Right renal cortex interstitium (tissue), 3 donors: ENCODE measurements at regions not wholly inside any gene's neighbourhood (a gene's known extent, or its start where the extent isn't known, plus 50 kb on each side); places are given as distances from the start of the nearest gene placed in this dataset.
"Not testable (repeated sequence)": the region's sequence is repeated elsewhere in the genome, so short reads cannot be mapped to it uniquely, and the experiment has no call there.

Experiments used
- DNase-seq, 3 donors: peaks; one replicate each; pipeline ENCODE4 v3.0.0-alpha.2; 2013; ENCODE audit warnings: low read depth in 3 of 3, low spot score in 2 of 3

GRCh38 chr3:170712798-170713197 lies 126.9 kb upstream of the SLC7A14 start:
- no peak for DNase-seq

DNA sequence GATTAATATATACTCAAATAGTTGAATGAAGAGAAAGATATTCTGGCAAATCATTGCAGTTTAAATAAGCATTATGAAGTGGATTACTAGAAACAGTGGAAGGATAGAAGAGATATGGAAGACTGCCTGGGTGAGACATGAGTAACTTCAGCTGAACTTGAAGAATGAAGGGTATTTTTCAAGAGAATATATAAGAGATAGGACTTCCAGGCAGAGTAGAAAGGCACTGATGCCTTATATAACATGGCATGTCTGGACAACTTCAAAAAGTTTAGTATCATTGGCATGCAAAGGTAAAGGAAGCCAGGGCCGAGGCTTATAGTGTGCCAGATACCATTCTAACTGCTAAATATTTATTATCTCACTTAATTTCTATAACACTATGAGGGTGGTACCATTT lies 126.5 kb upstream of the SLC7A14 start:
- no peak for DNase-seq

DNA sequence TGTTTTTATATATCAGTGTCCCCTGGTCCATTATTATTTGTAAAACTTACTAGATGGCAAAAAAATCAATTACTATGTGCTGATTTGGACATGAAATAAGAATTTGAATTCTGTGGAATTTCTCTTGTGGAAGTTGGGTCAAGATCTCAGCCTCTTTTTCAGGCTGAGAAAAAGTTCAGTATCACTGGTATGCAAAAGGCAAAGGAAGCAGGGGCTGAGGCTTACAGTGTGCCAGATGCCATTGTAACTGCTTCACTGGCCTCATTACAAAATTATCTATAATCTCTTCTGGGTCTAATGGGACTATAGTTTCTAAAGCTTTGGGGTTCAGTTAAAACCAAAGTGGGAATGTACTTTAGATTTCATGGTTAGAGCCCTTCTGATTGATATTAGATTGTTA lies 125.9 kb upstream of the SLC7A14 start:
- no peak for DNase-seq

- DNase-seq: no peak
Observed at GRCh38 chr3:170709046-170709445, 123.2 kb upstream of the SLC7A14 start.

DNA sequence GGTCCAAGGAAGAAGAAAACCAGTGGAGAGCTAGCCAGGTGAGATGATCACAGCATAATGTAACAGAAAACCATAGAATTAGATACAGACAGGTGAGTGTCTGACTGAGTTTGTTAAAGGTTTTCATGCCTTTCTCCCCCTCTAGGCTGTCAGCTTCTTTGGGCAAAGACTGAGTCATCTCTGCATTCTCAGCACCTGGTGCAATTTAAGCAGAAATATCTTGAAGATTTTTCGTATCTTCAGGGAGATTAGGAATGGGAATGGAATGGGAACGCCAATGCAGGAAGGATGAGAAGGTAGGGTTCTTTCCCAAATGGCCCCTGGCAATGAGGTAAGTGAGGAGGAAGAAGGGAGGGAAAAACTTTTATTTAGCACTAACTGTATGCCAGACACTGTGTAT lies 122.0 kb upstream of the SLC7A14 start:
- no peak for DNase-seq

DNA sequence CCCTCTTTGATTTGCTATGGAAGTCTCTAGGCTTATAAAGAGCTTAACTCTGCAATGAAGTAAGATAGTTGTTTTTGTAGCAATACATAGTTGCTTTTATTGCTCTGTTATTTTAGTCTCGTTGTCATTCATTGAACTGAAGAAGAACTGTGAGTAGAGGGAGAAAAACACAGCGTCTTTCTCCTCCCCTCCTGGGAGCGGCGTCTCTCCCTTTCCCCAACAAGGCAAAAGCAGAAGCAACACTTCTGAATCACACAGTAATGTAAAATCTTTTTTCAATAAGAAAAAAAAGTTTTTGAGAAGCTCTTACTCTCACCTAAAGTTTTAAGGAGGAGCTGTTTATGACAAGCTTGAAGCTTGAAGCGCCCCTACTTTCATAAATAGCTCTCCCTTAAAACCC lies 119.3 kb upstream of the SLC7A14 start:
- no peak for DNase-seq

- DNase-seq: no peak
Observed at GRCh38 chr3:170703121-170703588, 117.3 kb upstream of the SLC7A14 start.

- no peak for DNase-seq
Observed at GRCh38 chr3:170701696-170702678, 116.1 kb upstream of the SLC7A14 start.

GRCh38 chr3:170700054-170700404 lies 114.2 kb upstream of the SLC7A14 start:
- DNase-seq: no peak

GRCh38 chr3:170699158-170700053 lies 113.5 kb upstream of the SLC7A14 start:
- no peak for DNase-seq

GRCh38 chr3:170697908-170698307 lies 112.0 kb upstream of the SLC7A14 start:
- no peak for DNase-seq

- DNase-seq: no peak
Observed at GRCh38 chr3:170697131-170697530, 111.3 kb upstream of the SLC7A14 start.

DNA sequence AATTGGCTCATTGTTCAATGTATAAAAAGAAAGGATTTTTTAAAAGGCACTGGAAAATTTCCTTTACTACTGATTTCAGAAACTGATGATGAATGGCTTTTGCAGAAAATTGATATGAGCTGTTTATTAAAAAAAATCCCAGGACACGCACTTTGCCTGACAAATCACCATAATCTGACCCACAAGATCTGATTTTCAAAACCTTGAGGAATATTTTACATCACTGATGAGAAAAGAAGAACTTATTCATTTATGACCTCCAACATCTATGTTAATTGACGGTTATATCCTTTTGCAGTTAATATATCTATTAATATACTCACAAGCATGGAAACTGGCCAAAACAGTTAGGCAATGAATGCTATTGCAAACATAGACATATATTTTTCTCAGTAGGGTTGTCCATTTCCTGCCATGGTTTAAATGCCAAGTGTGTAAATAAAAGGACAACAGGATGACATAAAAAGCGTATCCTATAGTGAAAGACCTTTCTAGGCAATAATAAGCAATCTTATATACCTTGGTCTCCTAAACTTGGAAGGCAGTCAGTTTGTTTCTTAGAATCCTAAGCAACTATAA lies 109.7 kb upstream of the SLC7A14 start:
- DNase-seq: no peak

DNA sequence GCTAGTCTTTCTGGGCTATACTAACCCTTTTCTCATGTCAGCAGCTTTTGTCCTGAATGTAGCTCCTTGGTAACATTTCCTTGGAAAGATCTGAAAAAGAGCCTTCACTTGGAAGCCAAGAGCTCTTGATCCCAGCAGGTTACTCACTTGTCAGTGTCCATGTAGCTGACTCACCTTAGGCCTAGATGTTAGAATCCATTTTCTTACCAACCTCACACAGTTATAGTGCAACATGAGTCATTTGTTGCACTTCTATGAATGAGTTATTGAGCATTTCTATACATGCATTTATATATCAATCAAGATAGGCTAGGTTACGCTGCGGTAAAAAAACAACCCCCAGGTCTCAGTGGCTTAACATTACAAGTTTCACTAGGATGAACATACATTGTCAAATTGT lies 106.8 kb upstream of the SLC7A14 start:
- no peak for DNase-seq

GRCh38 chr3:170690661-170690981 lies 104.7 kb upstream of the SLC7A14 start:
- DNase-seq: no peak

- no peak for DNase-seq
Observed at GRCh38 chr3:170689893-170690660, 104.2 kb upstream of the SLC7A14 start.

- no peak for DNase-seq
Observed at GRCh38 chr3:170689296-170689829, 103.5 kb upstream of the SLC7A14 start.

DNA sequence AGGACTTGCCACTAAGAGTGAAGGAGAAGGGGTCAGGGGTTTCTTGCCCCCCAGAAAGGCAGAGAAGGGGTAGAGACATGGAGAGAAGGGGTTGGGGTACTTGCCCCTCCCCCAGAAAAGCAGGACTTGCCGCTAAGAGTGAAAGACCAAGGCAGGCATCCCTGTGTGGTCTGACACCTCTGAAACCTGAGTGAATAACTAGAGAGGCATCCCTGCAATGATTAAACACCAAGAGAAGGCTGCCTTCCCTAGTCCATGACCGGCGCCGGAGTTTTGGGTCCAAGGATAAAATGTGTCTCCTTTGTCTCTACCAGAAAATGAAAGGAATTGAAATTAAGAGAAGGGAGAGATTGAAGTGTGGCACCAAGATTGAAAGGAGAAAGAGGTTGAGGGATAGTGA lies 102.3 kb upstream of the SLC7A14 start:
- not testable (repeated sequence) for DNase-seq

DNA sequence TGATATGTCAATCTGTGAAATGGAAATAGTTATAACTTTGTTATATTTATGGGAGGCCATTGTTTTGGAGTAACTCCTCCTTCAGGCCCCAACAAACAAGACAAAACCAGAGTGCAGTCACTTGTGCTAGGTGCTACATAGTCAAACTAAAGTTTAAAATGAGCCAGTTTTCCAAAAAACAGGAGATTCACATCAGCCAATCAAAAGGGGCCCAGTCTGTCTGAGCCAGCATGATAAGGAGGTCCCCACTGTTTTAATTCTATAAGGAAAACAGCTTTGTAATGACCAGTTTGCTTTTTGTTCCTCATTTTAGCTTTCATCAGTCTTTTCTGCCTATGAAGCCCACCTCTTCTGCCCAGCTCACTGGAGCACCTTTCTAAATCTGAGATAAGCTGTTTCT lies 94.7 kb upstream of the SLC7A14 start:
- no peak for DNase-seq

- DNase-seq: no peak
Observed at GRCh38 chr3:170679190-170679589, 93.3 kb upstream of the SLC7A14 start.
